Heart left ventricle (tissue), 13 donors: ENCODE measurements at regions not wholly inside any gene's neighbourhood (a gene's known extent, or its start where the extent isn't known, plus 50 kb on each side); places are given as distances from the start of the nearest gene placed in this dataset.

ENCODE experiments used
- POLR2A ChIP-seq, 2 donors: fragments of 450-650 bp; IDR thresholded peaks; one replicate each; pipeline ENCODE4 v1.6.1; 2017; ENCODE audit warnings: antibody characterized with exemption in 2 of 2, mild to moderate bottlenecking in 2 of 2, moderate library complexity in 2 of 2
- TF ChIP-seq, protein P1 (sequence below), 12 donors: fragments of 200-600 bp; sonication (generic) in 4 of 12; IDR thresholded peaks; one replicate each; pipeline versions ENCODE4 v1.5.0 to v1.8.0; 2018 to 2022; ENCODE audit warnings: antibody characterized with exemption in 12 of 12, mild to moderate bottlenecking in 5 of 12
- donor health status: ischemic (EF 13 %, LVEDD 7.1; RV severe dilation, severe dysfunction).
- donor health status: DM: no; HTN: yes; CAD: no.
- donor health status: DM: no; HTN: no; CAD: no.
- donor health status: ischemic (EF 25% LVEDD 6.9; RV normal size, moderate dysfunction).
- donor health status: ischemic (EF 25% LVEDD 5.7; RV mildly dilated, moderate dysfunction).
- donor health status: ischemic (EF 35%, LVEDD 5.7; RV mildly dilated, moderate dysfunction).
- donor health status: nonischemic (EF 11% LVEDD 7.7; RV severe dilation, severe dysfunction).
- donor health status: DM: yes; HTN: yes; CAD: no.
- donor health status: PGD.
- donor health status: ischemic (EF 29% LVEDD 5.4; RV normal size, mild dysfunction).
- donor health status: nonischemic (EF 23%, LVEDD 6.1; RV moderate dilation, normal function).

DNA sequence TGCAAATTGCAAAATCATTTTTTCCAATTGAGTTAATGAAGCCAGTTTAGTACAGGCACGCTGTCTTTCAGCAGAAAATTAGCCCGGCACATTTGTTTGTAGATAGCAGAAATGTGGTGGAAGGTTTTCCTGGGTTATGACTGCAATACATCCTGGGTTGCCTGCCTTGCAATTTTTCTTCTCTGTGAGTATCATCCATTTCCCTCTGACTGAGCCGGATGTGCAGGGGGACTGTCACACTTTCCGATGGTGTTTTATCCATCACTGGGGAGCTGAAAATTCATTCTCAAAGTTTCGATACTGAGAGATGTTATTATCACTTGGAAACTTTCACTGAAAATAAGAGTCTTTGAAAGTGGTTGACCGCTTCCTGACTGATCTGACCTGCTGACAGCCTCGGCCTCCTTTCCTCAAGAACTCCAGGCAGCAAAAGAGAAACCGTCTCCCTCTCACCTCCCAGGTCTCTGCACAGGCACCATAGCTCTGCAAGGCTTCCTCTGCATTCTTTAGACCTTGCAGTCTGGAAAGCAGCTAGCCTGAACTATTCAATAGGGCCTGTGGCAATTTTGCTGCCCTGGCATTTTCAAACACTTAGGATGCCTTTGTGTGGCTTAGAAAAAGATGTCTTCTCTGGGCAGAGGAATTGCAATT lies 320.8 kb upstream of the NRP1 start:
- TF ChIP-seq, protein P1, sequence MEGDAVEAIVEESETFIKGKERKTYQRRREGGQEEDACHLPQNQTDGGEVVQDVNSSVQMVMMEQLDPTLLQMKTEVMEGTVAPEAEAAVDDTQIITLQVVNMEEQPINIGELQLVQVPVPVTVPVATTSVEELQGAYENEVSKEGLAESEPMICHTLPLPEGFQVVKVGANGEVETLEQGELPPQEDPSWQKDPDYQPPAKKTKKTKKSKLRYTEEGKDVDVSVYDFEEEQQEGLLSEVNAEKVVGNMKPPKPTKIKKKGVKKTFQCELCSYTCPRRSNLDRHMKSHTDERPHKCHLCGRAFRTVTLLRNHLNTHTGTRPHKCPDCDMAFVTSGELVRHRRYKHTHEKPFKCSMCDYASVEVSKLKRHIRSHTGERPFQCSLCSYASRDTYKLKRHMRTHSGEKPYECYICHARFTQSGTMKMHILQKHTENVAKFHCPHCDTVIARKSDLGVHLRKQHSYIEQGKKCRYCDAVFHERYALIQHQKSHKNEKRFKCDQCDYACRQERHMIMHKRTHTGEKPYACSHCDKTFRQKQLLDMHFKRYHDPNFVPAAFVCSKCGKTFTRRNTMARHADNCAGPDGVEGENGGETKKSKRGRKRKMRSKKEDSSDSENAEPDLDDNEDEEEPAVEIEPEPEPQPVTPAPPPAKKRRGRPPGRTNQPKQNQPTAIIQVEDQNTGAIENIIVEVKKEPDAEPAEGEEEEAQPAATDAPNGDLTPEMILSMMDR (IDR thresholded peaks at IDR 0.05), result no peak
- no peak for TF ChIP-seq POLR2A (IDR thresholded peaks at IDR 0.05)
